ENCODE measurements at regions not wholly inside any gene's neighbourhood (a gene's known extent, or its start where the extent isn't known, plus 50 kb on each side); places are given as distances from the start of the nearest gene placed in this dataset.

- H4K20me1 ChIP-seq (ENCODE audit: insufficient read depth, poor library complexity, severe bottlenecking), result no peaks in the 10 kb centered on the region
- H3K27ac ChIP-seq, result no peak overlapping the region
- H2AFZ ChIP-seq, result no peak overlapping the region
- no peak overlapping the region for H3K4me2 ChIP-seq
- no peaks in the 10 kb centered on the region for H3K27me3 ChIP-seq
- no peaks in the 10 kb centered on the region for H3K79me2 ChIP-seq
- no peaks in the 10 kb centered on the region for H3K9me3 ChIP-seq (ENCODE audit: low read depth)
- H3K9me2 ChIP-seq (replicated peaks; ENCODE audit: insufficient read depth), result no peaks in the 10 kb centered on the region
- DNase-seq (ENCODE audit: low spot score), result no peak
- 77% methylated on average over 6 of the region's 6 CpGs for WGBS (ENCODE audit: low lambda C conversion rate, missing lambda C conversion rate)
- no peaks in the 10 kb centered on the region for H3K36me3 ChIP-seq (replicated peaks; ENCODE audit: insufficient read depth, low read depth)
- no peak for TF ChIP-seq EZH2 (IDR thresholded peaks at IDR 0.05; ENCODE audit: borderline replicate concordance)
- TF ChIP-seq CTCF (IDR thresholded peaks at IDR 0.05; ENCODE audit: poor library complexity), result no peak
- TF ChIP-seq EZH2phosphoT487 (IDR thresholded peaks at IDR 0.05; ENCODE audit: low read depth, severe bottlenecking, unreplicated experiment), result no peak
- no peaks in the 10 kb centered on the region for H3K4me1 ChIP-seq (ENCODE audit: insufficient read depth)
- no peak overlapping the region for H3K4me3 ChIP-seq
These were observed 157.5 kb downstream of the NSG2 start for GRCh38 chr5:174202996-174203395.

GRCh38 chr5:174204535-174205313 is 159.2 kb downstream of the NSG2 start:
- Histone ChIP-seq H3K4me3 (no peak overlapping the region), H3K27me3 (peaks cover 4% of the 10 kb centered on the region), H3K9me3 (ENCODE audit: low read depth) (no peaks in the 10 kb centered on the region), H3K79me2 (no peaks in the 10 kb centered on the region), H3K9me2 (replicated peaks; ENCODE audit: insufficient read depth) (no peaks in the 10 kb centered on the region), H3K4me2 (no peak overlapping the region), H3K4me1 (ENCODE audit: insufficient read depth) (no peaks in the 10 kb centered on the region), H3K27ac (no peak overlapping the region), H2AFZ (no peak overlapping the region), H3K36me3 (replicated peaks; ENCODE audit: insufficient read depth, low read depth) (no peaks in the 10 kb centered on the region), H4K20me1 (ENCODE audit: insufficient read depth, poor library complexity, severe bottlenecking) (no peaks in the 10 kb centered on the region)
- 52% methylated on average over 9 of the region's 9 CpGs for WGBS (ENCODE audit: low lambda C conversion rate, missing lambda C conversion rate)
- peak; percentile 31 for DNase-seq (ENCODE audit: low spot score)
- TF ChIP-seq EZH2phosphoT487 (IDR thresholded peaks at IDR 0.05; ENCODE audit: low read depth, severe bottlenecking, unreplicated experiment) (no peak), EZH2 (IDR thresholded peaks at IDR 0.05; ENCODE audit: borderline replicate concordance) (no peak), CTCF (IDR thresholded peaks at IDR 0.05; ENCODE audit: poor library complexity) (no peak)

- Histone ChIP-seq H3K27me3 (peaks cover 13% of the 10 kb centered on the region), H3K4me3 (no peak overlapping the region), H3K79me2 (no peaks in the 10 kb centered on the region)
These were observed 160.4 kb downstream of the NSG2 start for GRCh38 chr5:174205939-174206338.

More at GRCh38 chr5:174205939-174206338, 160.4 kb downstream of the NSG2 start:
- Histone ChIP-seq H2AFZ (no peak overlapping the region), H3K9me2 (replicated peaks; ENCODE audit: insufficient read depth) (no peaks in the 10 kb centered on the region), H3K27ac (no peak overlapping the region), H3K9me3 (ENCODE audit: low read depth) (no peaks in the 10 kb centered on the region), H3K36me3 (replicated peaks; ENCODE audit: insufficient read depth, low read depth) (no peaks in the 10 kb centered on the region), H4K20me1 (ENCODE audit: insufficient read depth, poor library complexity, severe bottlenecking) (no peaks in the 10 kb centered on the region), H3K4me2 (no peak overlapping the region), H3K4me1 (ENCODE audit: insufficient read depth) (no peaks in the 10 kb centered on the region)
- WGBS (ENCODE audit: low lambda C conversion rate, missing lambda C conversion rate), result 89% methylated on average over 3 of the region's 3 CpGs
- DNase-seq (ENCODE audit: low spot score), result no peak
- TF ChIP-seq CTCF (IDR thresholded peaks at IDR 0.05; ENCODE audit: poor library complexity), result no peak
- TF ChIP-seq EZH2phosphoT487 (IDR thresholded peaks at IDR 0.05; ENCODE audit: low read depth, severe bottlenecking, unreplicated experiment), result no peak
- TF ChIP-seq EZH2 (IDR thresholded peaks at IDR 0.05; ENCODE audit: borderline replicate concordance), result no peak
